H1 (cell line): ENCODE measurements at regions not wholly inside any gene's neighbourhood (a gene's known extent, or its start where the extent isn't known, plus 50 kb on each side); places are given as distances from the start of the nearest gene placed in this dataset.
A peak's percentile ranks its signal among the peaks of the same experiment; 100 is the strongest.

Experiments used
- CTCF ChIA-PET: fragments of 300-600 bp; sonication (Branson Sonifier 250); formaldehyde crosslinking; loops from one replicate; lab custom pipeline; 2021; ENCODE audit not compliant: partially characterized antibody; lab: Charles Lee
- POLR2A ChIA-PET: fragments of 300-600 bp; sonication (Branson Sonifier 250); formaldehyde crosslinking; loops from one replicate; lab custom pipeline; 2021; ENCODE audit warnings: inconsistent platforms; ENCODE audit not compliant: partially characterized antibody; lab: Charles Lee
- DNase-seq, 2 experiments: peaks; one replicate each; pipeline versions ENCODE4 v3.0.0 to v3.0.0-alpha.2; 2010 to 2022; ENCODE audit warnings: low spot score in 2 of 2, low read depth in 1 of 2, mixed read lengths in 1 of 2
- FAIRE-seq: peaks from 2 replicates; lab custom pipeline; 2011; peaks lifted over from hg19 to GRCh38; lab: Jason Lieb, UNC
- H2AFZ ChIP-seq: 2 replicates; pipeline ENCODE4 v1.8.1; 2012; ENCODE audit warnings: low read length, inconsistent platforms
- H2AK5ac ChIP-seq: 2 replicates; pipeline ENCODE4 v1.6.1; 2013; ENCODE audit warnings: low read depth, low read length
- H2BK120ac ChIP-seq: replicated peaks from 2 replicates; pipeline ENCODE3; 2013; ENCODE audit warnings: low read depth, low read length, inconsistent platforms
- H2BK12ac ChIP-seq: 2 replicates; pipeline ENCODE4 v1.6.1; 2013; ENCODE audit warnings: low read depth, low read length
- H2BK15ac ChIP-seq: 2 replicates; pipeline ENCODE4 v1.6.1; 2013; ENCODE audit warnings: low read length
- H2BK20ac ChIP-seq: 2 replicates; pipeline ENCODE4 v1.6.1; 2013; ENCODE audit warnings: low read length
- H2BK5ac ChIP-seq: 2 replicates; pipeline ENCODE4 v1.6.1; 2013; ENCODE audit warnings: low read depth, low read length
- H3K14ac ChIP-seq: 2 replicates; pipeline ENCODE4 v1.6.1; 2013; ENCODE audit warnings: inconsistent platforms; ENCODE audit not compliant: insufficient read length
- H3K18ac ChIP-seq: 2 replicates; pipeline ENCODE4 v1.6.1; 2013; ENCODE audit warnings: low read length; ENCODE audit errors: extremely low read depth
- H3K23ac ChIP-seq: 2 replicates; pipeline ENCODE4 v1.6.1; 2013; ENCODE audit warnings: inconsistent platforms; ENCODE audit not compliant: insufficient read length
- H3K23me2 ChIP-seq: 2 replicates; pipeline ENCODE4 v1.6.1; 2013; ENCODE audit warnings: low read depth, low read length
- H3K27ac ChIP-seq: 2 replicates; pipeline ENCODE4 v1.6.1; 2011; ENCODE audit warnings: low read depth, low read length, inconsistent platforms
- H3K27me3 ChIP-seq, 4 experiments: replicated peaks in 1 of 4; 1 replicate in 1 of 4; 2 replicates in 3 of 4; pipeline versions ENCODE4 v1.6.1 to v1.8.1; 2011 to 2013; ENCODE audit warnings: low read length in 3 of 4, mild to moderate bottlenecking in 3 of 4, inconsistent platforms in 2 of 4, mixed read lengths in 2 of 4, moderate library complexity in 1 of 4; ENCODE audit not compliant: control insufficient read depth in 3 of 4, insufficient read depth in 3 of 4; ENCODE audit errors: extremely low read depth in 1 of 4
- H3K36me3 ChIP-seq, 4 experiments: 2 replicates each; pipeline versions ENCODE4 v1.6.1 to v1.8.1; 2011 to 2013; ENCODE audit warnings: mild to moderate bottlenecking in 4 of 4, low read length in 3 of 4, moderate library complexity in 2 of 4, control low read depth in 1 of 4, inconsistent platforms in 1 of 4; ENCODE audit not compliant: insufficient read depth in 4 of 4, control insufficient read depth in 2 of 4
- H3K4ac ChIP-seq: replicated peaks from 2 replicates; pipeline ENCODE3; 2013; ENCODE audit warnings: low read length, low read depth, mixed read lengths, inconsistent platforms; ENCODE audit not compliant: insufficient read length
- H3K4me1 ChIP-seq, 4 experiments: replicated peaks in 1 of 4; 1 replicate in 1 of 4; 2 replicates in 3 of 4; pipeline versions ENCODE4 v1.6.1 to v1.8.1; 2011 to 2013; ENCODE audit warnings: low read length in 3 of 4, inconsistent platforms in 2 of 4, mixed read lengths in 1 of 4; ENCODE audit not compliant: insufficient read depth in 4 of 4, control insufficient read depth in 3 of 4
- H3K4me2 ChIP-seq, 2 experiments: 2 replicates each; pipeline versions ENCODE4 v1.6.1 to v1.8.1; 2011 to 2013; ENCODE audit warnings: low read depth in 2 of 2, low read length in 2 of 2, control low read depth in 1 of 2, inconsistent platforms in 1 of 2, mild to moderate bottlenecking in 1 of 2; ENCODE audit not compliant: insufficient read depth in 1 of 2
- H3K4me3 ChIP-seq, 4 experiments: fragments of 200-600, 300-600 bp in 1 of 4; sonication (generic), shearing (Covaris generic), sonication (Bioruptor Twin) in 1 of 4; 2 replicates each; pipeline versions ENCODE4 v1.5.1 to v1.8.1; 2011 to 2016; ENCODE audit warnings: low read length in 4 of 4, low read depth in 3 of 4, control low read depth in 2 of 4, inconsistent platforms in 2 of 4, mild to moderate bottlenecking in 2 of 4, mixed read lengths in 1 of 4, moderate library complexity in 1 of 4; ENCODE audit not compliant: insufficient read depth in 2 of 4; ENCODE audit errors: extremely low read depth in 1 of 4
- H3K56ac ChIP-seq: replicated peaks from 2 replicates; pipeline ENCODE3; 2013; ENCODE audit warnings: low read depth, mild to moderate bottlenecking, mixed read lengths, low read length, inconsistent platforms; ENCODE audit not compliant: insufficient read length
- H3K79me1 ChIP-seq: 2 replicates; pipeline ENCODE4 v1.6.1; 2013; ENCODE audit warnings: low read depth, low read length, control low read depth
- H3K79me2 ChIP-seq, 2 experiments: 2 replicates each; pipeline versions ENCODE4 v1.6.1 to v1.8.1; 2012 to 2013; ENCODE audit warnings: low read length in 2 of 2, mild to moderate bottlenecking in 2 of 2, inconsistent platforms in 1 of 2; ENCODE audit not compliant: insufficient read depth in 2 of 2, control insufficient read depth in 1 of 2
- H3K9ac ChIP-seq, 4 experiments: replicated peaks in 1 of 4; 1 replicate in 1 of 4; 2 replicates in 3 of 4; pipeline versions ENCODE4 v1.6.1 to v1.8.1; 2011 to 2013; ENCODE audit warnings: low read depth in 3 of 4, low read length in 3 of 4, control low read depth in 2 of 4, mild to moderate bottlenecking in 2 of 4, moderate library complexity in 2 of 4, inconsistent platforms in 1 of 4; ENCODE audit errors: extremely low read depth in 1 of 4
- H3K9me3 ChIP-seq, 2 experiments: 2 replicates each; pipeline versions ENCODE4 v1.6.1 to v1.8.1; 2012 to 2013; ENCODE audit warnings: mild to moderate bottlenecking in 2 of 2, moderate library complexity in 2 of 2, control low read depth in 1 of 2, inconsistent platforms in 1 of 2, low read depth in 1 of 2, low read length in 1 of 2, mixed read lengths in 1 of 2; ENCODE audit not compliant: insufficient read depth in 2 of 2
- H4K20me1 ChIP-seq, 2 experiments: replicated peaks in 1 of 2; 2 replicates each; pipeline versions ENCODE3 to v1.8.1; 2011 to 2013; ENCODE audit warnings: inconsistent platforms in 2 of 2, low read length in 2 of 2, mild to moderate bottlenecking in 1 of 2; ENCODE audit not compliant: insufficient read depth in 2 of 2, control insufficient read depth in 1 of 2
- H4K5ac ChIP-seq: 2 replicates; pipeline ENCODE4 v1.6.1; 2013; ENCODE audit warnings: low read length, low read depth, mixed read lengths, inconsistent platforms; ENCODE audit not compliant: insufficient read length
- H4K8ac ChIP-seq: 2 replicates; pipeline ENCODE4 v1.8.0; 2013; ENCODE audit warnings: mild to moderate bottlenecking, moderate library complexity, low read length, inconsistent platforms; ENCODE audit not compliant: insufficient read depth; ENCODE audit errors: extremely low read depth
- H4K91ac ChIP-seq: replicated peaks from 2 replicates; pipeline ENCODE3; 2013; ENCODE audit warnings: low read length, mixed read lengths, inconsistent platforms; ENCODE audit not compliant: insufficient read length
- CBX5 ChIP-seq: fragments of 300-800, 300-1000 bp; sonication (generic); IDR thresholded peaks from 2 replicates; pipeline ENCODE4 v1.7.1; 2016; ENCODE audit warnings: antibody characterized with exemption, low read length, low read depth
- E2F6 ChIP-seq: IDR thresholded peaks from 2 replicates; pipeline ENCODE4 v1.6.1; 2012; ENCODE audit warnings: inconsistent platforms
- EGR1 ChIP-seq: IDR thresholded peaks from 2 replicates; pipeline ENCODE4 v1.6.1; 2011; ENCODE audit warnings: low read depth, low read length, borderline replicate concordance
- HDAC2 ChIP-seq, 2 experiments: fragments of 300-600 bp in 1 of 2; sonication (generic) in 1 of 2; IDR thresholded peaks; 2 replicates each; pipeline ENCODE4 v1.6.1; 2011 to 2012; ENCODE audit warnings: low read depth in 2 of 2, low read length in 2 of 2, mild to moderate bottlenecking in 2 of 2, moderate library complexity in 2 of 2, borderline replicate concordance in 1 of 2, inconsistent platforms in 1 of 2
- HDAC6 ChIP-seq: IDR thresholded peaks from one replicate; pipeline ENCODE4 v1.7.1; 2012; ENCODE audit warnings: low read depth, mild to moderate bottlenecking, inconsistent platforms, low read length, moderate library complexity
- KDM5A ChIP-seq: fragments of 200-600 bp; IDR thresholded peaks from 2 replicates; pipeline ENCODE4 v1.7.1; 2012; ENCODE audit warnings: mild to moderate bottlenecking, low read length, inconsistent platforms, mixed read lengths
- RBBP5 ChIP-seq: IDR thresholded peaks from 2 replicates; pipeline ENCODE4 v1.7.1; 2012; ENCODE audit warnings: low read depth, mild to moderate bottlenecking, inconsistent platforms, low read length, moderate library complexity, borderline replicate concordance
- RXRA ChIP-seq: IDR thresholded peaks from 2 replicates; pipeline ENCODE4 v1.6.1; 2011; ENCODE audit warnings: low read depth, mild to moderate bottlenecking, low read length, moderate library complexity; ENCODE audit not compliant: insufficient read depth
- SAP30 ChIP-seq: fragments of 300-600 bp; sonication (generic); IDR thresholded peaks from 2 replicates; pipeline ENCODE4 v1.7.1; 2012; ENCODE audit warnings: low read length, moderate library complexity, mild to moderate bottlenecking, inconsistent platforms; ENCODE audit not compliant: insufficient read depth, insufficient replicate concordance
- TAF7 ChIP-seq: optimal IDR thresholded peaks from 2 replicates; pipeline ENCODE3; 2011; ENCODE audit warnings: low read depth, mild to moderate bottlenecking, inconsistent platforms, low read length, moderate library complexity, borderline replicate concordance
- USF2 ChIP-seq: IDR thresholded peaks from 2 replicates; pipeline ENCODE4 v1.6.1; 2011; ENCODE audit warnings: low read length, improper control_type of control experiment
- WGBS, 2 experiments: shearing (Covaris generic) in 1 of 2; methylation state at CpG; one replicate each; pipeline versions ENCODE4 v1.1.6 to v1.1.7; 2013 to 2015; ENCODE audit warnings: low lambda C conversion rate in 2 of 2, mixed read lengths in 2 of 2, inconsistent platforms in 1 of 2, low coverage in 1 of 2, missing lambda C conversion rate in 1 of 2; ENCODE audit not compliant: insufficient replicate concordance in 2 of 2, insufficient coverage in 1 of 2, insufficient read length in 1 of 2; ENCODE audit errors: extremely low coverage in 1 of 2, missing lambda C conversion rate in 1 of 2; 5-methylcytosine and 5-hydroxymethylcytosine counted together

GRCh38 chr2:62361964-62362363, 144.0 kb downstream of the TMEM17 start:
- H3K23me2 ChIP-seq = no peaks in the 10 kb centered on the region
- peak overlapping the region; percentile 79 for H4K91ac ChIP-seq
- peak overlapping the region; percentile 80; the same call in 1 of the 2 replicates for H2BK12ac ChIP-seq
- POLR2A ChIA-PET = no interaction called here
- H3K9ac ChIP-seq = no peak overlapping the region
- 93% methylated on average over 2 of the region's 2 CpGs; no CpG with 5 or more reads in 1 of the 2 experiments for WGBS, 2 experiments
- no peaks in the 10 kb centered on the region for H3K79me2 ChIP-seq
- no peak for DNase-seq
- no peak overlapping the region for H3K23ac ChIP-seq
- H3K18ac ChIP-seq = peak overlapping the region; percentile 63; the same call in 1 of the 2 replicates
- peaks cover 5 to 6% of the 10 kb centered on the region in 2 experiments for H3K9me3 ChIP-seq
- H3K36me3 ChIP-seq = no peaks in the 10 kb centered on the region
- H4K5ac ChIP-seq = no peak overlapping the region
- H2BK5ac ChIP-seq = peak overlapping the region; percentile 44; the same call in 1 of the 2 replicates
- FAIRE-seq = no peak
- H2AFZ ChIP-seq = no peak overlapping the region
- H3K14ac ChIP-seq = no peak overlapping the region
- no peak overlapping the region for H3K56ac ChIP-seq
- H2BK120ac ChIP-seq = no peak overlapping the region
- H3K27ac ChIP-seq = no peak overlapping the region
- peaks cover 0 to 6% (median 2%) of the 10 kb centered on the region in 4 experiments; a peak in 3 of 7 replicates for H3K4me1 ChIP-seq
- H3K79me1 ChIP-seq = no peaks in the 10 kb centered on the region
- H4K20me1 ChIP-seq = no peaks in the 10 kb centered on the region
- H3K4ac ChIP-seq = no peak overlapping the region
- peak overlapping the region; percentile 43; the same call in 1 of the 2 replicates for H2BK20ac ChIP-seq
- H3K4me2 ChIP-seq = no peak overlapping the region
- H4K8ac ChIP-seq = no peak overlapping the region
- CTCF ChIA-PET = interaction anchor here (1.0 kb wide), 1 partner anchor 17 kb away, joined by 3 read pairs; no protein-coding TSS in a partner anchor
- peak overlapping the region; percentile 88; the same call in 1 of the 2 replicates for H2BK15ac ChIP-seq
- no peak overlapping the region for H3K4me3 ChIP-seq
- no peaks in the 10 kb centered on the region for H3K27me3 ChIP-seq
- H2AK5ac ChIP-seq = peak overlapping the region; percentile 82; the same call in 1 of the 2 replicates
- TF ChIP-seq RBBP5 = no peak
- no peak for TF ChIP-seq KDM5A
- no peak for TF ChIP-seq HDAC2 (IDR thresholded peaks at IDR 0.05; ENCODE audit: borderline replicate concordance in 1 of 2, low read depth in 2 of 2, low read length in 2 of 2)
- TF ChIP-seq E2F6 = no peak
- TF ChIP-seq SAP30 = no peak
- no peak for TF ChIP-seq RXRA
- TF ChIP-seq USF2 = no peak
- TF ChIP-seq CBX5 = no peak
- TF ChIP-seq TAF7 = no peak
- TF ChIP-seq EGR1 = no peak
- no peak for TF ChIP-seq HDAC6
